ENCODE measurements at regions not wholly inside any gene's neighbourhood (a gene's known extent, or its start where the extent isn't known, plus 50 kb on each side); places are given as distances from the start of the nearest gene placed in this dataset.

GRCh38 chr14:48748151-48748675 lies 838.0 kb downstream of the RPS29 start:
- Histone ChIP-seq H3K27ac (ENCODE audit: low read depth, low read length) (no peak overlapping the region), H3K79me2 (ENCODE audit: insufficient read depth, low read length) (no peaks in the 10 kb centered on the region), H2AFZ (ENCODE audit: low read depth, low read length, poor library complexity, severe bottlenecking) (no peak overlapping the region), H4K20me1 (ENCODE audit: insufficient read depth) (no peaks in the 10 kb centered on the region), H3K9ac (ENCODE audit: low read length) (no peak overlapping the region), H3K4me3 (replicated peaks in 1 of 2; ENCODE audit: low read depth in 1 of 2, low read length in 2 of 2) (no peak overlapping the region), H3K9me3 (ENCODE audit: control insufficient read depth in 1 of 2, insufficient read depth in 1 of 2, low read depth in 1 of 2, low read length in 2 of 2) (no peaks in the 10 kb centered on the region), H3K9me2 (ENCODE audit: insufficient read depth) (no peaks in the 10 kb centered on the region), H3K36me3 (ENCODE audit: control insufficient read depth in 1 of 2, insufficient read depth in 2 of 2, low read length in 2 of 2) (no peaks in the 10 kb centered on the region), H3K4me1 (ENCODE audit: control insufficient read depth in 1 of 2, insufficient read depth in 2 of 2, low read length in 2 of 2) (no peaks in the 10 kb centered on the region), H3K27me3 (ENCODE audit: insufficient read depth, low read length) (no peaks in the 10 kb centered on the region), H3K4me2 (ENCODE audit: low read length) (no peak overlapping the region)
- TF ChIP-seq EZH2 (IDR thresholded peaks at IDR 0.05), result no peak
- TF ChIP-seq MAX (IDR thresholded peaks at IDR 0.05), result no peak
- no peak for TF ChIP-seq SIN3A (IDR thresholded peaks at IDR 0.05; ENCODE audit: low read depth)
- ATAC-seq (no peak), DNase-seq (ENCODE audit: low read depth, low spot score) (no peak)
- RAD21 ChIA-PET (ENCODE audit: low non-redundant PET in 1 of 2, low total read pairs in 2 of 2, uncharacterized antibody in 2 of 2, unreplicated experiment in 2 of 2), result no interaction called here
- POLR2A ChIA-PET, result no interaction called here
- intact Hi-C loops (cut with micrococcal nuclease), result no loop called here
- BruUV-seq (replicated peaks), result no TSS peak
- CTCF ChIA-PET, result no interaction called here

GRCh38 chr14:48747561-48748089 lies 838.6 kb downstream of the RPS29 start:
- DNase-seq (ENCODE audit: low read depth, low spot score) (no peak), ATAC-seq (no peak)
- H3K27ac ChIP-seq (ENCODE audit: low read depth, low read length), result no peak overlapping the region
- no peaks in the 10 kb centered on the region for H3K4me1 ChIP-seq (ENCODE audit: control insufficient read depth in 1 of 2, insufficient read depth in 2 of 2, low read length in 2 of 2)
- H3K4me2 ChIP-seq (ENCODE audit: low read length), result no peak overlapping the region
- H3K4me3 ChIP-seq (replicated peaks in 1 of 2; ENCODE audit: low read depth in 1 of 2, low read length in 2 of 2), result no peak overlapping the region
- H2AFZ ChIP-seq (ENCODE audit: low read depth, low read length, poor library complexity, severe bottlenecking), result no peak overlapping the region
- H3K36me3 ChIP-seq (ENCODE audit: control insufficient read depth in 1 of 2, insufficient read depth in 2 of 2, low read length in 2 of 2), result no peaks in the 10 kb centered on the region
- no peaks in the 10 kb centered on the region for H3K9me3 ChIP-seq (ENCODE audit: control insufficient read depth in 1 of 2, insufficient read depth in 1 of 2, low read depth in 1 of 2, low read length in 2 of 2)
- H3K9ac ChIP-seq (ENCODE audit: low read length), result no peak overlapping the region
- BruUV-seq (replicated peaks), result no TSS peak
- RAD21 ChIA-PET (ENCODE audit: low non-redundant PET in 1 of 2, low total read pairs in 2 of 2, uncharacterized antibody in 2 of 2, unreplicated experiment in 2 of 2), result no interaction called here
- no peaks in the 10 kb centered on the region for H3K9me2 ChIP-seq (ENCODE audit: insufficient read depth)
- POLR2A ChIA-PET, result no interaction called here
- H4K20me1 ChIP-seq (ENCODE audit: insufficient read depth), result no peaks in the 10 kb centered on the region
- TF ChIP-seq CBX3 (IDR thresholded peaks at IDR 0.05; ENCODE audit: low read depth), result no peak
- TF ChIP-seq SIN3A (IDR thresholded peaks at IDR 0.05; ENCODE audit: low read depth), result no peak
- no peak for TF ChIP-seq EZH2phosphoT487 (IDR thresholded peaks at IDR 0.05; ENCODE audit: borderline replicate concordance)
- TF ChIP-seq SRF (IDR thresholded peaks at IDR 0.05; ENCODE audit: low read depth), result no peak
- TF ChIP-seq ATF3 (IDR thresholded peaks at IDR 0.05), result no peak
- TF ChIP-seq CTCF (IDR thresholded peaks at IDR 0.05 in 2 of 3, conservative IDR thresholded peaks at IDR 0.05 in 1 of 3; ENCODE audit: borderline replicate concordance in 1 of 3, insufficient read depth in 1 of 3, low read depth in 2 of 3, low read length in 2 of 3), result no peak
- no peak for TF ChIP-seq ZFX (IDR thresholded peaks at IDR 0.05)
- no peak for TF ChIP-seq YY1 (IDR thresholded peaks at IDR 0.05; ENCODE audit: extremely low read depth, insufficient replicate concordance, low read depth, low read length)
- no peak for TF ChIP-seq SP1 (IDR thresholded peaks at IDR 0.05; ENCODE audit: low read depth)
- TF ChIP-seq EZH2 (IDR thresholded peaks at IDR 0.05), result no peak
- no peak for TF ChIP-seq EGR1 (IDR thresholded peaks at IDR 0.05; ENCODE audit: low read depth)
- no peak for TF ChIP-seq JUND (IDR thresholded peaks at IDR 0.05)
- no peak for TF ChIP-seq MAX (IDR thresholded peaks at IDR 0.05)
- TF ChIP-seq ZBTB33 (IDR thresholded peaks at IDR 0.05; ENCODE audit: extremely low read depth, insufficient replicate concordance, low read length), result no peak
- TF ChIP-seq CEBPB (IDR thresholded peaks at IDR 0.05; ENCODE audit: low read depth), result no peak
- no peak for TF ChIP-seq POLR2AphosphoS5 (IDR thresholded peaks at IDR 0.05; ENCODE audit: low read depth, low read length)
- no peak for TF ChIP-seq ZNF274 (IDR thresholded peaks at IDR 0.05; ENCODE audit: low read depth, low read length)
- CTCF ChIA-PET, result no interaction called here
- H3K27me3 ChIP-seq (ENCODE audit: insufficient read depth, low read length), result no peaks in the 10 kb centered on the region
- intact Hi-C loops (cut with micrococcal nuclease), result no loop called here
- no peaks in the 10 kb centered on the region for H3K79me2 ChIP-seq (ENCODE audit: insufficient read depth, low read length)
